ENCODE measurements at regions not wholly inside any gene's neighbourhood (a gene's known extent, or its start where the extent isn't known, plus 50 kb on each side); places are given as distances from the start of the nearest gene placed in this dataset.

DNA sequence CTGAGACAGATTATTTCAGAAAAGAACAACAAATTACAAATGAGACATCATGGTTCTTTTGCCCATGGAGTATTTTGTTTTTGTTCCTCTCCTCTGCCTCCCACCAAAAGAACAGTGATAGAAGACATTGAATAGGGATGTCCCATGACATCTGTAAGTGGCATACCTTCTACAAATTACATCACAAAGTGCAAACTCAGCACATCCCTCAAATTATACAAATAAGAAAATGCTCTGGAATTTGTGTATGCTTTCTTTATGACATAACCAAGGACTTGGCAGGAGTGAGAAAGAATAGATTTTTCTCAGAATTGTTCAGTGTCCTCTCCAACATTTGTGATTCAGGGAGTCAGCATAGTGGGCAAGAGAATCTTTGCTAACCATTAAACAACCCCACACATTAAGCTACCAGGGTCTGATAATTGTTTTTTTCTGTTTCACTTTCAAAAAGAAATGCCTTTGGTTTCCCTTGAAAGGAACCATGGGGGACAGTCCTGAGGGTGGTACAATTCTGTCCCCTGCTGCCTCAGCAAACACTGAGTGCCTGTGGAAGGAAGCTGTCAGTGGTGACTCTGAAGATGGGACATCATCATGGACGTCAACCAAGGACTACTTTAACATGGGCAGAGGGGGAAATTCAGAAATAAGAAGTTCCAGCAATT is 430.3 kb downstream of the AASDHPPT start:
- no peak for DNase-seq (ENCODE audit: low read depth in 2 of 2)
- no peak for TF ChIP-seq CTCF (conservative IDR thresholded peaks at IDR 0.05 in 1 of 2, IDR thresholded peaks at IDR 0.05 in 1 of 2; ENCODE audit: low read depth in 1 of 2, low read length in 2 of 2)
- H2AFZ ChIP-seq (ENCODE audit: low read length) = no peak overlapping the region
- no peaks in the 10 kb centered on the region for H4K20me1 ChIP-seq (ENCODE audit: control insufficient read depth, extremely low read depth, insufficient read depth, low read length)
- H3K36me3 ChIP-seq (ENCODE audit: control insufficient read depth, insufficient read depth, low read length) = no peaks in the 10 kb centered on the region
- H3K4me2 ChIP-seq (ENCODE audit: extremely low read depth, insufficient read depth, low read length) = no peak overlapping the region
- H3K27ac ChIP-seq (ENCODE audit: insufficient read depth, low read length) = no peak overlapping the region
- H3K79me2 ChIP-seq (ENCODE audit: control insufficient read depth, insufficient read depth, low read length) = no peaks in the 10 kb centered on the region
- H3K27me3 ChIP-seq (ENCODE audit: control insufficient read depth, insufficient read depth, low read length) = no peaks in the 10 kb centered on the region
- H3K9me3 ChIP-seq (ENCODE audit: control insufficient read depth, insufficient read depth, low read depth, low read length) = no peaks in the 10 kb centered on the region
- no peak overlapping the region for H3K9ac ChIP-seq (ENCODE audit: insufficient read depth, low read length)
- no peak overlapping the region for H3K4me3 ChIP-seq (replicated peaks in 1 of 4; ENCODE audit: control extremely low read depth in 1 of 4, insufficient read depth in 1 of 4, low read depth in 3 of 4, low read length in 4 of 4)
- no peaks in the 10 kb centered on the region for H3K4me1 ChIP-seq (ENCODE audit: control insufficient read depth, extremely low read depth, insufficient read depth, low read length)

DNA sequence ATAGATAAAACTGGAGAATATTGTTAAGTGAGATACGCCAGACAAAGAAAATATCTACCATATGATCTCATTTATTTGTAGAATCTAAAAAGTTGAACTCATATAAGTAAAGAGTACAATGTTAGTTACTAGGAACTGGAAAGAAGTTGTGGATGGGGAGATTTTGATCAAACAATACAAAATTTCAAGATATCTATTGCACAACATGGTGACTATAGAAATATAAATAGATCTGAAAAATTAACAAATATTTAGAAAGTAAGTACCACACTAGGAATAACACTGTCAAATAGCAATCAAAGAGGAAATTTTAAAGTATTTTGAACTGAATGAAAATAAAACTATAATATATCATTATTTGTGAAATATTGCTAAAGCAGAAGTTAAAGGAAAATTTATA is 437.2 kb downstream of the AASDHPPT start:
- Histone ChIP-seq H3K4me2 (ENCODE audit: extremely low read depth, insufficient read depth, low read length) (no peak overlapping the region), H3K36me3 (ENCODE audit: control insufficient read depth, insufficient read depth, low read length) (no peaks in the 10 kb centered on the region), H3K27me3 (ENCODE audit: control insufficient read depth, insufficient read depth, low read length) (no peaks in the 10 kb centered on the region), H3K27ac (ENCODE audit: insufficient read depth, low read length) (no peak overlapping the region), H3K9me3 (ENCODE audit: control insufficient read depth, insufficient read depth, low read depth, low read length) (no peaks in the 10 kb centered on the region), H3K79me2 (ENCODE audit: control insufficient read depth, insufficient read depth, low read length) (no peaks in the 10 kb centered on the region), H3K9ac (ENCODE audit: insufficient read depth, low read length) (no peak overlapping the region), H4K20me1 (ENCODE audit: control insufficient read depth, extremely low read depth, insufficient read depth, low read length) (no peaks in the 10 kb centered on the region), H3K4me1 (ENCODE audit: control insufficient read depth, extremely low read depth, insufficient read depth, low read length) (no peaks in the 10 kb centered on the region), H2AFZ (ENCODE audit: low read length) (no peak overlapping the region), H3K4me3 (replicated peaks in 1 of 4; ENCODE audit: control extremely low read depth in 1 of 4, insufficient read depth in 1 of 4, low read depth in 3 of 4, low read length in 4 of 4) (no peak overlapping the region)
- DNase-seq (ENCODE audit: low read depth in 2 of 2) = no peak
- TF ChIP-seq EZH2 (IDR thresholded peaks at IDR 0.05; ENCODE audit: low read length, missing control alignments) = no peak
- TF ChIP-seq CTCF (conservative IDR thresholded peaks at IDR 0.05 in 1 of 2, IDR thresholded peaks at IDR 0.05 in 1 of 2; ENCODE audit: low read depth in 1 of 2, low read length in 2 of 2) = no peak

- H3K9ac ChIP-seq (ENCODE audit: insufficient read depth, low read length) = no peak overlapping the region
- H3K4me1 ChIP-seq (ENCODE audit: control insufficient read depth, extremely low read depth, insufficient read depth, low read length) = no peaks in the 10 kb centered on the region
- no peaks in the 10 kb centered on the region for H3K9me3 ChIP-seq (ENCODE audit: control insufficient read depth, insufficient read depth, low read depth, low read length)
- H3K36me3 ChIP-seq (ENCODE audit: control insufficient read depth, insufficient read depth, low read length) = no peaks in the 10 kb centered on the region
- no peak overlapping the region for H3K4me2 ChIP-seq (ENCODE audit: extremely low read depth, insufficient read depth, low read length)
- H2AFZ ChIP-seq (ENCODE audit: low read length) = no peak overlapping the region
- H3K4me3 ChIP-seq (replicated peaks in 1 of 4; ENCODE audit: control extremely low read depth in 1 of 4, insufficient read depth in 1 of 4, low read depth in 3 of 4, low read length in 4 of 4) = no peak overlapping the region
- no peaks in the 10 kb centered on the region for H4K20me1 ChIP-seq (ENCODE audit: control insufficient read depth, extremely low read depth, insufficient read depth, low read length)
- H3K79me2 ChIP-seq (ENCODE audit: control insufficient read depth, insufficient read depth, low read length) = no peaks in the 10 kb centered on the region
- no peak for DNase-seq (ENCODE audit: low read depth in 2 of 2)
- no peak for TF ChIP-seq CTCF (conservative IDR thresholded peaks at IDR 0.05 in 1 of 2, IDR thresholded peaks at IDR 0.05 in 1 of 2; ENCODE audit: low read depth in 1 of 2, low read length in 2 of 2)
- TF ChIP-seq EZH2 (IDR thresholded peaks at IDR 0.05; ENCODE audit: low read length, missing control alignments) = no peak
- H3K27ac ChIP-seq (ENCODE audit: insufficient read depth, low read length) = no peak overlapping the region
- H3K27me3 ChIP-seq (ENCODE audit: control insufficient read depth, insufficient read depth, low read length) = no peaks in the 10 kb centered on the region
Measured at GRCh38 chr11:106517426-106517825, 440.0 kb downstream of the AASDHPPT start.
